B cell (primary cell): ENCODE measurements at regions not wholly inside any gene's neighbourhood (a gene's known extent, or its start where the extent isn't known, plus 50 kb on each side); places are given as distances from the start of the nearest gene placed in this dataset.

Experiments
- CTCF ChIP-seq: fragments of 200-600 bp; IDR thresholded peaks from one replicate; pipeline ENCODE4 v1.8.0; 2022; ENCODE audit warnings: antibody characterized with exemption, mild to moderate bottlenecking
- EZH2 ChIP-seq: IDR thresholded peaks from 2 replicates; pipeline ENCODE4 v1.6.1; 2012; ENCODE audit warnings: borderline replicate concordance, low read depth, mild to moderate bottlenecking, moderate library complexity, low read length; ENCODE audit not compliant: insufficient read depth, poor library complexity, severe bottlenecking

GRCh38 chr12:95413576-95413975 lies 60.4 kb upstream of the METAP2 start:
- TF ChIP-seq CTCF, result no peak
- no peak for TF ChIP-seq EZH2
